ENCODE measurements at regions not wholly inside any gene's neighbourhood (a gene's known extent, or its start where the extent isn't known, plus 50 kb on each side); places are given as distances from the start of the nearest gene placed in this dataset.

- H3K36me3 ChIP-seq (ENCODE audit: control insufficient read depth, insufficient read depth, low read length), result no peaks in the 10 kb centered on the region
- no peak for DNase-seq (ENCODE audit: low read depth in 2 of 2)
- H3K27ac ChIP-seq (ENCODE audit: insufficient read depth, low read length), result no peak overlapping the region
- H3K9ac ChIP-seq (ENCODE audit: insufficient read depth, low read length), result no peak overlapping the region
- no peaks in the 10 kb centered on the region for H3K79me2 ChIP-seq (ENCODE audit: control insufficient read depth, insufficient read depth, low read length)
- H2AFZ ChIP-seq (ENCODE audit: low read length), result no peak overlapping the region
- H4K20me1 ChIP-seq (ENCODE audit: control insufficient read depth, extremely low read depth, insufficient read depth, low read length), result no peaks in the 10 kb centered on the region
- no peaks in the 10 kb centered on the region for H3K9me3 ChIP-seq (ENCODE audit: control insufficient read depth, insufficient read depth, low read depth, low read length)
- TF ChIP-seq CTCF (conservative IDR thresholded peaks at IDR 0.05 in 1 of 2, IDR thresholded peaks at IDR 0.05 in 1 of 2; ENCODE audit: low read depth in 1 of 2, low read length in 2 of 2) (no peak), EZH2 (IDR thresholded peaks at IDR 0.05; ENCODE audit: low read length, missing control alignments) (no peak)
- H3K4me1 ChIP-seq (ENCODE audit: control insufficient read depth, extremely low read depth, insufficient read depth, low read length), result no peaks in the 10 kb centered on the region
- no peak overlapping the region for H3K4me3 ChIP-seq (replicated peaks in 1 of 4; ENCODE audit: control extremely low read depth in 1 of 4, insufficient read depth in 1 of 4, low read depth in 3 of 4, low read length in 4 of 4)
- H3K27me3 ChIP-seq (ENCODE audit: control insufficient read depth, insufficient read depth, low read length), result no peaks in the 10 kb centered on the region
- H3K4me2 ChIP-seq (ENCODE audit: extremely low read depth, insufficient read depth, low read length), result no peak overlapping the region
Observed at GRCh38 chr6:82521369-82521768, 157.8 kb downstream of the TPBG start.

GRCh38 chr6:82521861-82522260 is 158.2 kb downstream of the TPBG start:
- Histone ChIP-seq H2AFZ (ENCODE audit: low read length) (no peak overlapping the region), H3K36me3 (ENCODE audit: control insufficient read depth, insufficient read depth, low read length) (no peaks in the 10 kb centered on the region), H3K4me1 (ENCODE audit: control insufficient read depth, extremely low read depth, insufficient read depth, low read length) (no peaks in the 10 kb centered on the region), H3K9ac (ENCODE audit: insufficient read depth, low read length) (no peak overlapping the region), H3K4me2 (ENCODE audit: extremely low read depth, insufficient read depth, low read length) (no peak overlapping the region), H3K27me3 (ENCODE audit: control insufficient read depth, insufficient read depth, low read length) (no peaks in the 10 kb centered on the region), H4K20me1 (ENCODE audit: control insufficient read depth, extremely low read depth, insufficient read depth, low read length) (no peaks in the 10 kb centered on the region), H3K9me3 (ENCODE audit: control insufficient read depth, insufficient read depth, low read depth, low read length) (no peaks in the 10 kb centered on the region), H3K79me2 (ENCODE audit: control insufficient read depth, insufficient read depth, low read length) (no peaks in the 10 kb centered on the region), H3K4me3 (replicated peaks in 1 of 4; ENCODE audit: control extremely low read depth in 1 of 4, insufficient read depth in 1 of 4, low read depth in 3 of 4, low read length in 4 of 4) (no peak overlapping the region), H3K27ac (ENCODE audit: insufficient read depth, low read length) (no peak overlapping the region)
- TF ChIP-seq CTCF (conservative IDR thresholded peaks at IDR 0.05 in 1 of 2, IDR thresholded peaks at IDR 0.05 in 1 of 2; ENCODE audit: low read depth in 1 of 2, low read length in 2 of 2) (no peak), EZH2 (IDR thresholded peaks at IDR 0.05; ENCODE audit: low read length, missing control alignments) (no peak)
- DNase-seq (ENCODE audit: low read depth in 2 of 2), result no peak

- Histone ChIP-seq H3K36me3 (ENCODE audit: control insufficient read depth, insufficient read depth, low read length) (no peaks in the 10 kb centered on the region), H3K9ac (ENCODE audit: insufficient read depth, low read length) (no peak overlapping the region), H3K27me3 (ENCODE audit: control insufficient read depth, insufficient read depth, low read length) (no peaks in the 10 kb centered on the region), H4K20me1 (ENCODE audit: control insufficient read depth, extremely low read depth, insufficient read depth, low read length) (no peaks in the 10 kb centered on the region), H3K27ac (ENCODE audit: insufficient read depth, low read length) (no peak overlapping the region), H3K4me1 (ENCODE audit: control insufficient read depth, extremely low read depth, insufficient read depth, low read length) (no peaks in the 10 kb centered on the region), H3K79me2 (ENCODE audit: control insufficient read depth, insufficient read depth, low read length) (no peaks in the 10 kb centered on the region), H3K4me2 (ENCODE audit: extremely low read depth, insufficient read depth, low read length) (no peak overlapping the region), H3K9me3 (ENCODE audit: control insufficient read depth, insufficient read depth, low read depth, low read length) (no peaks in the 10 kb centered on the region), H2AFZ (ENCODE audit: low read length) (no peak overlapping the region), H3K4me3 (replicated peaks in 1 of 4; ENCODE audit: control extremely low read depth in 1 of 4, insufficient read depth in 1 of 4, low read depth in 3 of 4, low read length in 4 of 4) (no peak overlapping the region)
- TF ChIP-seq EZH2 (IDR thresholded peaks at IDR 0.05; ENCODE audit: low read length, missing control alignments) (no peak), CTCF (conservative IDR thresholded peaks at IDR 0.05 in 1 of 2, IDR thresholded peaks at IDR 0.05 in 1 of 2; ENCODE audit: low read depth in 1 of 2, low read length in 2 of 2) (no peak)
- no peak for DNase-seq (ENCODE audit: low read depth in 2 of 2)
Observed at GRCh38 chr6:82524031-82524430, 160.4 kb downstream of the TPBG start.

Data from fibroblast of lung (primary cell).